GM11168 (cell line): ENCODE measurements at regions not wholly inside any gene's neighbourhood (a gene's known extent, or its start where the extent isn't known, plus 50 kb on each side); places are given as distances from the start of the nearest gene placed in this dataset.

ENCODE experiments used
- in situ Hi-C: fragments of 300-500 bp; cut with MboI; formaldehyde crosslinking; loops from one replicate; pipeline ENCODE4 v1.12.0; 2022; ENCODE audit warnings: low sequenced_read_pairs; ENCODE audit not compliant: unreplicated experiment

- in situ Hi-C loops: no loop called here
Observed at GRCh38 chr14:71474301-71475265, 457.6 kb upstream of the RGS6 start.

GRCh38 chr14:71475916-71476315 is 456.3 kb upstream of the RGS6 start:
- in situ Hi-C loops: no loop called here

GRCh38 chr14:71478542-71478941 is 453.7 kb upstream of the RGS6 start:
- in situ Hi-C loops: no loop called here

GRCh38 chr14:71481021-71481654 is 451.1 kb upstream of the RGS6 start:
- in situ Hi-C loops: no loop called here

GRCh38 chr14:71482671-71483070 is 449.6 kb upstream of the RGS6 start:
- in situ Hi-C loops: no loop called here

GRCh38 chr14:71483154-71483553 is 449.1 kb upstream of the RGS6 start:
- in situ Hi-C loops: no loop called here

GRCh38 chr14:71485833-71486232 is 446.4 kb upstream of the RGS6 start:
- in situ Hi-C loops: no loop called here

- in situ Hi-C loops: no loop called here
Observed at GRCh38 chr14:71486279-71486678, 445.9 kb upstream of the RGS6 start.

GRCh38 chr14:71487449-71487848 is 444.8 kb upstream of the RGS6 start:
- in situ Hi-C loops: no loop called here

GRCh38 chr14:71487941-71488340 is 444.3 kb upstream of the RGS6 start:
- in situ Hi-C loops: no loop called here

- in situ Hi-C loops: no loop called here
Observed at GRCh38 chr14:71488703-71489191, 443.5 kb upstream of the RGS6 start.

GRCh38 chr14:71489742-71490141 is 442.5 kb upstream of the RGS6 start:
- in situ Hi-C loops: no loop called here

- in situ Hi-C loops: no loop called here
Observed at GRCh38 chr14:71491931-71492330, 440.3 kb upstream of the RGS6 start.

- in situ Hi-C loops: no loop called here
Observed at GRCh38 chr14:71492346-71492745, 439.9 kb upstream of the RGS6 start.

GRCh38 chr14:71497645-71498086 is 434.6 kb upstream of the RGS6 start:
- in situ Hi-C loops: no loop called here

GRCh38 chr14:71498212-71498611 is 434.0 kb upstream of the RGS6 start:
- in situ Hi-C loops: no loop called here

- in situ Hi-C loops: no loop called here
Observed at GRCh38 chr14:71499018-71499417, 433.2 kb upstream of the RGS6 start.

- in situ Hi-C loops: no loop called here
Observed at GRCh38 chr14:71507681-71508080, 424.5 kb upstream of the RGS6 start.

GRCh38 chr14:71508901-71509300 is 423.3 kb upstream of the RGS6 start:
- in situ Hi-C loops: no loop called here

GRCh38 chr14:71511152-71511551 is 421.1 kb upstream of the RGS6 start:
- in situ Hi-C loops: no loop called here
